Skin epidermis (tissue), 12 donors: ENCODE measurements at regions not wholly inside any gene's neighbourhood (a gene's known extent, or its start where the extent isn't known, plus 50 kb on each side); places are given as distances from the start of the nearest gene placed in this dataset.

Source experiments
- H3K27ac ChIP-seq, 21 experiments: fragments of 200-600 bp; sonication (generic) in 11 of 21; one replicate each; pipeline ENCODE4 v1.5.0; 2020; ENCODE audit warnings: mild to moderate bottlenecking in 3 of 21, inconsistent platforms in 2 of 21, moderate library complexity in 2 of 21
- H3K4me3 ChIP-seq, 7 experiments: fragments of 200-600 bp; sonication (generic) in 2 of 7; one replicate each; pipeline ENCODE4 v1.5.0; 2020; ENCODE audit warnings: inconsistent platforms in 2 of 7, mild to moderate bottlenecking in 2 of 7, moderate library complexity in 1 of 7

DNA sequence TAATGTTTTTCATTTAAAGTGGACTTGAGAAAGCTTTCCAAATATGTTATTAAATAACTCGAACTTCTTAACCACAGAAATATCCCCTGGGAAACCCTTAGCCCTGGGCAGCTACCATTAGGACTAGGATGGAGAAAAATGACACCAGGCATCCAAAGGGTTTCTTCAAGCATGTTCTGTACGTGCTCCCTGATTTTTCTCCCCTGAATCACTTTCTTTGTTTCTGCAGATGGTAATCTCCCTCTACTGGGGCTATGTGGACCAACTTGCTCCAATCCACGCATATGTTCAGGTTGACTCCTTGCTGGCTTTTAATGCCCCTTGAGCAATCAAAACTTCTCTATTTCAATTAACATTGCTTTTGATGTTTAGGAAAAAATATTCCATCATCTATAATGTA is 312.7 kb upstream of the C1orf87 start:
- H3K4me3 ChIP-seq: no peak overlapping the region
- H3K27ac ChIP-seq: no peak overlapping the region

DNA sequence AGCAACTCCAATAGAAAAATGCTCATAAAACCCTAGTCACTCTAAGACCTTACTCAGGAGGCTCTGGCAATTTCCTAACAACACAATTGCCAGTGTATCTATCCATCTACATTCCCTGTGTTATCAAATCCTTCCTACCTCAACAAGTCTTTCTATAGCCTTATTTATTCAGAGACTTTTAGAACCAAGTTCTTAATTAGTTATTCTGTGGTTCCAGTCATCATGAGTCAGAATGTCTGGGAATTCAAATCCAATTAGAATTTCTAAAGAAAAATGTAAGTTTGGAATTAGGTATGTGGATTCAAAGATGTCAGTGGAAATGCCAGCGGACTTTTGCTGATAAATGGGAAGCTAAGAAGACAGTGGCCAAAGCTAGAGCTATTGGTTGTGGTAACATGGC is 302.6 kb upstream of the C1orf87 start:
- Histone ChIP-seq H3K4me3 (no peak overlapping the region), H3K27ac (no peak overlapping the region)

DNA sequence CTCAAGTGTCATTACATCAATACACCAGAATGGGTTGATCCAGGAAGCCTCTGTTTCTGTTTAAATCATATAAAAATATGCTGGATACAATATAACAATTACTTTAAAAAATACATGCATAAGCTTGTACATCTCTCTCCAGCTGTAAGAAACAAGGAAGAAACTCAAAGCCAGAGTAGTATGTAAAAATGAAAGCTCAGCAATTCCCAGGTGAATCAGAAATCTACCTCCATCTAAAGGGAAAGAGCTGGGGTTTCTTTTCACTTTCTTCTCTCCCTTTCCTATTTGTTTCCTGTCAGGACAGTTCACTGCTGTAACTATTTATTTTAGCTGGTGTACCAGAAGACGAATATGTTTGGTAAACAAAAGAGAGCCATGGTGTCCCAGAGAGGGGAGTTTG is 301.0 kb upstream of the C1orf87 start:
- Histone ChIP-seq H3K4me3 (no peak overlapping the region), H3K27ac (no peak overlapping the region)

DNA sequence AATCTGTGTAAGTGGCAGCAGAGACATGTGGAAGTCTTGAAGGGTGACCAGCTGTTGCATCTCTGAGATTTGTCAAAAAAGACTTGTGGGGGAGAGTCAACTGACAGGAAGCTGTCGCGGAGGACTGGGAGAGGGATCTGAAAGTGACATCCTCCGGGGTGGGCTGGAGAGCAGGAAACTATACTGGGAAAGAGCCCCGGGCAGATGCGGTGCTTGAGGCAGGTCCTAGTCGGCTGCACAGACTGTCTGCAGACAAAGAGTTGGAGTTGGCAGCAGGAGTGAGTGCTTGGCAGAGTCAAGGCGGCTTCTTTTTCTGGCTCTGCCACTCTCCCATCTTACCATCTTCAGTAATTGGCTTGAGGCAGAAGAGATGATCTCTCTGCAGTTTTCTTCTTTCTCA is 294.0 kb upstream of the C1orf87 start:
- H3K27ac ChIP-seq: no peak overlapping the region
- H3K4me3 ChIP-seq: no peak overlapping the region

DNA sequence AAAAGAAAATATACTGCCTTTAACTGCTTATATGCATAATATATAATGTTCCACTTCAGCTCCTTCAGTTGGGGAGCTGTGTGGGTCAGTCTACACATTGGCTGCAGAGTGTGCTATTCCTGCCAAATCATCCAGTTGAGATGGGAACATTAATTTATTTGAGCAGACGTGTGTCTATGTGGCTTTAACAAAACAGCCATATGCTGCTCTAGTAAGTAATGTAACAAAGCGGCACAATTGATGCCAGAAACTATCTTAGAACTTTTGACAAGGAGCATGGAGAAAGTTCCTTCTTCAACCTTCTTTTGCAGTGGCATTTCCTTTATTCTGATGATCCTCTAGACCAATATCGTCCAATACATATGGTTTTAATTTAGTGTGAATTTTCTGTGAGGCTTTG is 285.9 kb upstream of the C1orf87 start:
- H3K4me3 ChIP-seq: no peak overlapping the region
- H3K27ac ChIP-seq: no peak overlapping the region

DNA sequence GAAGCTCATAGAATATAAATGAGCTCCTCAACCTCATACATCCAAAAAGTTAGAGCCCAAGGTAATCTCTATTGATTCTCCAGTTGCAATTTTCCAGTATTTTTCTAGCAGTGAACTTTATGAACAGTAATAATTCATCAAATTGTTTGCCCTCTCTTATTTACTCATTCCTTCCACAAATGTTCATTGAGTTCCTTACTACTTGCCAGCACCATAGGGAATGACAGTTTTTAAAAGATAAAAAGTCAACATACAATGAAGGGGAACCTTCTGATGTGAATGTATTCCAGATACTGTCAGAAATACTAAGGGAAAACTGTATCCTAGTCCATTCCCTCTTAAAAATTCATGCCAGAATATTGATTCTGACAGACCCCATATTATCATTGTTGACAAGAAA is 277.0 kb upstream of the C1orf87 start:
- H3K27ac ChIP-seq: no peak overlapping the region
- no peak overlapping the region for H3K4me3 ChIP-seq

DNA sequence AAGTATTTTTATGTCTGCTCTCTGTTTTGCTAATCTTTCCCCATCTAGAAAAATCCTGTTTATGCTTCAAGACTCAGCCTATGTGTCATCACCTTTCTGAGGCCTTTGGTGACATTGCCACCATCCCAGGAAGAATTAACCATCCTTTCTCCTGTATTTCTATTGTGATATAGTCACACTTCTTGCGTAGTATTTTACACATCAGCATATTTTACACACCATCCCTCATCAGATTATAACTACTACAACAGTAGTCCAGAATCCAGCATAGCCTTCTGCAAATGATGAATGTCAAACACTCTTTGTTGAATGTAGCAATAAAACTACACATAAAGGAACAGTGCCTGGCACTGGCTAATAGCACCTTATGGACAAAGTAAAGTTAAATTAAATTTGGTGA is 275.3 kb upstream of the C1orf87 start:
- Histone ChIP-seq H3K27ac (no peak overlapping the region), H3K4me3 (no peak overlapping the region)

DNA sequence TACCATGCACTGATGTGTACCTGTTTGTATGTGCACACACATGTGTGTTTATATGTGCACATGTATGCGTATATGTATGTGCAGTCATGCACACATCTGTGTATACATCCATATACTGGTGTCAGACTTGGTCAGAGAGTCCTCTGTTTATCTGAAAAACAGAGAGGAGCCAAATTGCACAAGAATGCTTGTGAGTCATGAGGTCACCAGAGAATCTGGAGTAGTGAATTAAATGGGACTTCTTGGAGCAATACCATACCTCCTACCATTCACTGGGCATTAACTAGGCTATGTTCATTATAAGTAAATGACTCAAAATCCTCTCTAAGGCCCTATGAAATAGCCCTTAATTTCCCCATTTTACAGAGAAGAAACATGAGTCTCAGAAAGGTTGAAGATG is 272.1 kb upstream of the C1orf87 start:
- Histone ChIP-seq H3K27ac (no peak overlapping the region), H3K4me3 (no peak overlapping the region)

DNA sequence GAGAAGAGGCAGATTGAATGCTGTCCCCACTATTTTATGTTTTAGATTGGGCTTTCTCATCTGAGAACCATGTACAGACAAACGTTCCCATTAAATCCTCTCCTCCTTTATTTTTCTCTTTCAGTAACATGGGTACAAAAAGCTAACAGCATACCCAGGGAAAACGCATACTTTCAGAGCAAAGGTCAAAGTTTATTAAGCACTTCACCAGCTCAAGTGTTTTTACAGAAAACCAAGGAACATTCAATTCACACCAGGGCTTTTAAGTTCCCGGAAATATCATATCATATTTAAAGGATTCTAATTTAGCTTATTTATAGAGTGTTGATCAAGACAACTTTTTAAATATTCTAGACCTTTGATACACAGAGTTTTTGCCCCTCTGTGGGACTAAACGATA is 271.5 kb upstream of the C1orf87 start:
- no peak overlapping the region for H3K4me3 ChIP-seq

DNA sequence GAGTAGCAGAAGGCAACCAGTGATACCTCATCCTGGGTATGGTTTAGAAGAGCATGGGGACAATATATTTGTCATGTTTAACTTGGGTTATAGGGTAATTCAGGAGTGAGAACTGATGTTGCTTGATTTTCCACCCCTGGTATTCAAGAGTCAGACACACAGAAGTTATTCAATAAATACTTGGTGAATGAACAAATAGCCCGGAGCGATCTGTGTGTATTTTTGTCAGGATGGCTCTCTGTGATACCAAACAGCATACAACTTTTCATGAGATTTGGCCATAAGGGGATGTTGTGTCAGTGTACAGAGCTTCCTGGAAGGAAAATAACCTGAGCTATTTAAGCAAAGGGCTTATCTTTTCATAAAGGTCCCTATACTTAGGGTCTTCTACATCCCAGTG is 270.2 kb upstream of the C1orf87 start:
- H3K27ac ChIP-seq: no peak overlapping the region
- no peak overlapping the region for H3K4me3 ChIP-seq

More for the DNA sequence above, 271.5 kb upstream of the C1orf87 start:
- H3K27ac ChIP-seq: no peak overlapping the region

DNA sequence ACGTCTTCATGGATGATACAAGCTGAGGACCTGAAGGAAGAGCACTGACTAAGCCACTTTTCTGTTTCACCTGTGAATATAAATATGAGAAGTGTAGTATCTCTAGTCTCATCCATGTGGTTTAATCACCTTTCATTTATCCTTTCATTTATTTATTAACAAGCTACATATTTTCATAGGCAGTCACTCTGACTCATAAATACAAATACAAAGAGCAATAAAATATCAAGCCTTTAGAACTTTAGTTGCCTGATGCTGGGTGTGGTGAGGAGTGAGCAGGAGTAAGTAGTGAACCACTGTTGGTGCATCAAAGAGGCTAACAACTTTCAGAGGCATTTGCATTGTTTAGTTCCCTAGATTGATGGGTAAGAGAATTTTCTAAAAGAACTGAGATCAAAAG is 269.0 kb upstream of the C1orf87 start:
- H3K27ac ChIP-seq: no peak overlapping the region
- no peak overlapping the region for H3K4me3 ChIP-seq

DNA sequence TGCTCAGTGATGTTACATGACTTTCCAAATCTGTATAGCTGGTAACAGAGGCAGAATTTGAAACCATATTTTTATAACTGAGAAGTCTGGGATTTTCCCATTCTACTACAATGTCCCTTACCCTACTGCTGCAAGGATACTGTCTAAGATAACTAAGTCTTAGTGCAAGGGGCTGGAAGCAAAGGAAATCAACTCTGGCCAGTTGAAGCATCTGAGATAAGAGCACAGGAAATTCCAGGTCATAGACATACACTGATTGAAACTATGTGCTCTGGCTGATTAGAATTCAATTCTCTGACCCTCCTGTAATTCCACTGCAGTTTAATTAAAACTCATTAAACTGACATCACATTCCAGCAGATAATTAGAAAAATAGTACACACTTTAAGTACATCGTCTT is 267.7 kb upstream of the C1orf87 start:
- H3K4me3 ChIP-seq: no peak overlapping the region
- no peak overlapping the region for H3K27ac ChIP-seq

DNA sequence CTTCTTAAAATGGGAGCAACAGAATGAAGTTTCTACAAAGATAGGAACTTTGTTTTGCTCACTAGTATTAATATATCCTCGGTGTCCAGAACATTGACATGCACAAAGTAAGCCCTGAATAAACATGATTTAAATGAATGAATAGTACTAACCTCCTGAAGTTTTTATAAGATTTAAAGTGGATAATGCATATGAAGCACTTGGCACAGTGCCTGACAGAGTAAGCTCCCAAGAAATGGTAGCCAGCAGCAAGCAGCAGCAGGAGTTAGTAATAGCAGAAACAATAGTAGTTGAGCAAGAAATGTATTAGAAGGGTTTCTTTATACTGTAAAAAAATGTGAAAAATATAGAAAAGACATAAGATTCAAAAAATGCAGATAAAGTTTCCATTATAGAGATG is 258.1 kb upstream of the C1orf87 start:
- Histone ChIP-seq H3K4me3 (no peak overlapping the region), H3K27ac (no peak overlapping the region)

DNA sequence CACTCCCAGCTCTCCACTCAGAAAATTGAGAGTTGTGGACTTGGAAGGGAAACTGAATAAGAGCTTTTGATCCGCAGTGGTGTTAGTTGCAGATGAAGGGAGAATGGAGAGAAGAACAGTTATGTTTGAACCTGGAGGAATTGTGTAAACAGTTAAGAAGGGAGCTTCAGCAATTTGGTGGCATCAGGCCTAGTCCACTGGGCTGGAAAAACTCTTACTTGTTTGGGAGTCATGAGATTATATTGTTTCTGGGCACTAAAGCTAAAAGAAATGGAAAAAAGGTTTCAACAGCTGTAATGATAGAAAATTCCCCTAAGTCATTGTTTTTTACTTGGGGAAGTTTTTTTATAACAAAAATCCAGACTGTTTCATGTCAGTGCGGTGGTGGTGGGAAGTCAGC is 256.1 kb upstream of the C1orf87 start:
- H3K4me3 ChIP-seq: no peak overlapping the region
- peak overlapping the region in 1 of 21 experiments; percentile 14 for H3K27ac ChIP-seq

DNA sequence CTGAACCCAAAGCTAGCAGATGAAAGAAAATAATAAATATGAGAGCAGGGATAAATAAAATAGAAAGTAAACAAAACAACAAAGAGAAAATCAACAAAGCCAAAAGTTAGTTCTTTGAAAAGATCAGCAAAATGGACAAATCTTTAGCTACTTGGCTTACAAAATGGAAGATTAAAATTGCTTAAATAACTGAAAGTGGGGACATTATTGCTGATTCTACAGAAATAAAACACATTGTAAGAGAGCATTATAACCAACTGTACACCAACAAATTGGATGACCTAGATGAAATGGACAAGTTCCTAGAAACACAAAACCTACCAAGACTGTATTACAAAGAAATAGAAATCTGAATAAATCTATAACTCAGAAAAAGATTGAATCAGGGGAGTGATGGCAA is 238.3 kb upstream of the C1orf87 start:
- Histone ChIP-seq H3K4me3 (no peak overlapping the region), H3K27ac (no peak overlapping the region)

DNA sequence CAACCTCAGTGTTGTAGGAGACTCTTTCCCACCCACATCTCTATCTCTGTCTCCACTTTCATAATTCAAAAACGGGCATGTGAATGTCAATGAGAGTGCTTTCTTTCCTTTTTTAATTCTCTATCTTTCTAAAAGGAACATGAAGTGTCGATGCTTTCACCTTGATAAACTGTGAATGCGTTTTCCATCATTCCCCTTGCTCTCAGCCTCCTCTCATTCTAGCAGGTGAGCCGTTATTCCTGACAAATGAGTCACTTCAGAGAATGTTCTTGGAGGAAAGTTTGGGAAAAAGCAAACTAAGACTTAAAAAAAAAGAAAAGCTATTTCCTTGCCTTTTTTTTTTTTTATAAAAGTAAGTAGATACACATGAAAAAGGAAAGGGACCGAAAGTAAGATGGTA is 226.0 kb upstream of the C1orf87 start:
- Histone ChIP-seq H3K4me3 (no peak overlapping the region), H3K27ac (no peak overlapping the region)

DNA sequence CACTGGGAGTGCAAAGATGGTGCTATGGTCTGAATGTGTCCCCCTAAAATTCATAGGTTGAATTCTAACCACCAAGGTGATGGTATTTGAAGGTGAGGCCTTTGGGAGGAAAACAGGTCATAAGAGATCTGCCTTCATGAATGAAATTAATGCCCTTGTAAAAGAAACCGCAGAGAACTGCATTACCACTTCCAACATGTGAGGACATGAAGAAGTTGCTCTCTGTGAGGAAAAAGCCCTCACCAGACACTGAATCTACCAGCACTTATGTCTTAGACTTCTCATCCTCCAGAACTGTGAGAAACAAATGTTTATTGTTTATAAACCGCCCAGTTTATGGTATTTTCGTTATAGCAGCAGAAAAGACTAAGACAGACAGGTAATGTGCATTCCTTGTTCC is 224.7 kb upstream of the C1orf87 start:
- Histone ChIP-seq H3K27ac (no peak overlapping the region), H3K4me3 (no peak overlapping the region)

DNA sequence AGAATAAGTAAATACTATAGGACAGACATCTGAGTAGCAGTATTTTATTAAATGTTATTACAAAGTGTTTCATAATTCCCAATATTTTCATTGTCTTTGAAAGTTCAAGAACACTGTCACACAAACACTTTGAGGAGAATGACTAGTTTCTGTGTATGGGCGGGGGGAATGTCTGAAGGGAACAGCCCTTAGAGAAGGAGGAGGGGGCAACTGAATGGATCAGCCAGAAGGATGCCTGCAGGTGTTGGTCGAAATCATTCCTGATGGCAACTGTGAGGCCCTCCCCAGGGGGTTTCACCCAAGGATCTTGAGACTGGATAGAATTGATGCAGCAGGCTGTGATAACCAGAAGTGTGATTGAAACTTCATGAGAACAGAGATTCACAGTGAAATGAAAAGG is 223.2 kb upstream of the C1orf87 start:
- no peak overlapping the region for H3K4me3 ChIP-seq

DNA sequence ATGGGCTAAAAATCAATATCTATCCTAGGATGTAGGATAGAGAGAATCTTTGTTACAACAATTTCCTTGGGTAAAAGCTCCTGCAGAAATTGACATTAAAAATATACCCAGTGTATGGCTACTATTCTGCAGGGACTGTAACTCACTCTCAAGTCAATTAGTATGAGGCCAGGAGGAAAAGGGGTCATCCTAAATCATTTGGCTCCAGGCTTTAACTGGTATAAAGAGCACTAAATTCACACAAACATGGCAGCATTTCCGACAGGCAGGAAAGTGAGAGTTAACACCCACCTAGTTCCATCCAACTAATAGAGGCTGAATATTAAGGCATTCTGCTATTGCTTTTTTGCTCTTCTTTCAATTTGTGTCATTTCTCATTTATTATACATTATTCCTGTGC is 218.6 kb upstream of the C1orf87 start:
- H3K27ac ChIP-seq: no peak overlapping the region

More for the DNA sequence above, 223.2 kb upstream of the C1orf87 start:
- no peak overlapping the region for H3K27ac ChIP-seq

DNA sequence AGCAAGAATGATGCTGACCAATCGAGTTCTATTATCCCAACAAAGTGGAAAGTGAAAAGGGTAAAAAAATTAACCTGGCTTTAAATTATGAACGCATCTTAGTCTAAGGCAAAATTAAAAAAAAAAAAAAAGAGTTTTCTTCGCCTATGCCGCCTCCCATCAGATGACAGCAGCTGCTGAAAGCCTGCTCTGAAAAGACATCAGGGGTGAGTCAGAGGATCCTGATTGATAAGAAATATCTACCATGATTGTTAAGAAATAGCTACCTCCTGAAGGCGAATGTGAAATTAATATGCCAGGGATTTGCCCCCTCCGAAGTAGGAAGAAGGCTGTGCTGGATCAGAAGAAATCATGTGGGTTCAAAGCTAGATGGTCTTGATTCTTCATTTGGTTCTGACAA is 216.8 kb upstream of the C1orf87 start:
- H3K4me3 ChIP-seq: no peak overlapping the region
- no peak overlapping the region for H3K27ac ChIP-seq

More for the DNA sequence above, 218.6 kb upstream of the C1orf87 start:
- H3K4me3 ChIP-seq: no peak overlapping the region

DNA sequence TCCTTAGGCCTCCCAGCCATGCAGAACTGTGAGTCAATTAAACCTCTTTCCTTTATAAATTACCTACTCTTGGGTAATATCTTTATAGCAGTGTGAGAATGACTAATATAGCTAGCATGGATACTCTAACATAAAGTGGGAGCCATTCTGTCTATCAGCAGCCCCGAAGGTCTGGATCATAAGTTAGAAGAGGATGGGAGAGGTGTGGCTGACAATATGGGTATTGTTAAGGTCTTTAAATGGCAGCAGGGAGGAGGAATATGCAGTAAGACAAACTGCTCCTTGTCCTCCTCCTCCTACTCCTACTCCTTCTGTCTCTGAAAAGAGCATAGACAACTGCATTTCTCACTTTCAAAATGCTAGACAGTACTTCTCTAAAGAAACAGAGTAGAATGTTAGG is 214.0 kb upstream of the C1orf87 start:
- no peak overlapping the region for H3K4me3 ChIP-seq
- H3K27ac ChIP-seq: no peak overlapping the region

DNA sequence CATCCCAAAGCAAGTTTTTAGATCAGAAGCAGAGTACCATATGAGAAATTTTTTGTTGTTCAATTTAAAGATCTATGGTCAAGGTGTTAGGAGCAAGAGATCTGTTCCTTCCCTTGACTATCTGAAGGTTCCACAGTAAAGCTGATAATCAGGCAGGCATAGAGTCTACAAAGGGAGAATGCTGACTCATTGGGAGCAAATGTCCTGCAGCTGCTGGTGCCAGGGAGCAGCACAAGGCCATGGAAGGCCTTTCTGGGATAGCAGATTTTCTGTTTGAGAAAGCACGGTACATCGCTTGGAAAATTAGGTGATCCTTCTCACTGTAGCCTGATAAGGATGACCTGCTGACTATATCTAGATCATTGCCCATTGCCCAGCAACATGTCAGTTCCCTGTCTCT is 210.1 kb upstream of the C1orf87 start:
- Histone ChIP-seq H3K4me3 (no peak overlapping the region), H3K27ac (no peak overlapping the region)

DNA sequence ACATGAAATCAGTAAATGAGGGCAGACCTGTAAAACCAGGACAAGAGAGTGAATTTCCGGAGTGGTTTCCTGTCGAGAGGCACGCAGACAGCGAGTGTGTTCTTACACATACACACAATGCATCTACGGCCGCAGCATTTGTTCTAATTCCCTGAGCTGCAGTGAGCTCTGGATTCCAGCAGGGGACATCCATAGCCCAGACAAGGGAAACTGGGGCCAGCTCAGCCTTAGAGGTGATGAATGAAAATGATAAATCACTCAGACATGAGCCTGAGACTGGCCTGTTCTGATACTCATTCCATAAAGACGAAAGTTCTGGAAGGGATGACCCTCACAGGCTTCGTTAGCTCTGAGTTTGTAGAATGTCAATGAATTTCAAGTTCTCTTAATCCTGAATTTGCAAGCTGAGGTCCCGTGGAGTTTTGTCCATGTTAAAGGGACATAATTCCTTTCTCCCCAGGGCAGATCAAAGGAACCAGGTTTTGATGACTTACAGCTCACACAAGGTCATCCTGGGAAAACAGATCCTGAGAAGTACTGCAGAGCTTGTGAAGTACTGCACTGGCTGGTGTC is 207.9 kb upstream of the C1orf87 start:
- no peak overlapping the region for H3K4me3 ChIP-seq
- no peak overlapping the region for H3K27ac ChIP-seq
